GM19328 (cell line): ENCODE measurements at regions not wholly inside any gene's neighbourhood (a gene's known extent, or its start where the extent isn't known, plus 50 kb on each side); places are given as distances from the start of the nearest gene placed in this dataset.

Experiments
- ATAC-seq: cut with Tn5 transposase; IDR thresholded peaks from one replicate; pipeline ENCODE4 v1.9.1; 2021; ENCODE audit warnings: mild to moderate bottlenecking, moderate library complexity; ENCODE audit not compliant: unreplicated experiment

- ATAC-seq = no peak
Observed at GRCh38 chr10:2284071-2284470, 546.7 kb upstream of the ADARB2 start.

DNA sequence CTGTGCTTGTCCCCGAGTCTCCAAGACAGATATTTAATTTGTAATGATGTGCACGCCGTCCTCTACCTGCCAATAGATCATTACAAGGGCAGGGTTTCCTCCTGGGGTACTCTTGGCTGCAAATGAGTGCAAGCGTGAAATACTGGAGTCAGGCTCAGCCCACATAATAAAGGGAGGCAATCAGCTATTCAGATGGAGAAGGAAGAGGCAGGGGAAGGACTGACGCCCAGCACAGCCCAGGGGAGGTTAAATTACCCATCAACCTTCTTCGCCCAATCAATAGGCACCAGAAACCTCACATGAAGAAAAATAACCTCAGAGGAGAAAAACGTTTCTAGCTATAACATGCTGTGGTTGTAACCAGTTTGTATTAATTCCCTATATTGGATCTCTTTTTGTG is 544.9 kb upstream of the ADARB2 start:
- no peak for ATAC-seq

DNA sequence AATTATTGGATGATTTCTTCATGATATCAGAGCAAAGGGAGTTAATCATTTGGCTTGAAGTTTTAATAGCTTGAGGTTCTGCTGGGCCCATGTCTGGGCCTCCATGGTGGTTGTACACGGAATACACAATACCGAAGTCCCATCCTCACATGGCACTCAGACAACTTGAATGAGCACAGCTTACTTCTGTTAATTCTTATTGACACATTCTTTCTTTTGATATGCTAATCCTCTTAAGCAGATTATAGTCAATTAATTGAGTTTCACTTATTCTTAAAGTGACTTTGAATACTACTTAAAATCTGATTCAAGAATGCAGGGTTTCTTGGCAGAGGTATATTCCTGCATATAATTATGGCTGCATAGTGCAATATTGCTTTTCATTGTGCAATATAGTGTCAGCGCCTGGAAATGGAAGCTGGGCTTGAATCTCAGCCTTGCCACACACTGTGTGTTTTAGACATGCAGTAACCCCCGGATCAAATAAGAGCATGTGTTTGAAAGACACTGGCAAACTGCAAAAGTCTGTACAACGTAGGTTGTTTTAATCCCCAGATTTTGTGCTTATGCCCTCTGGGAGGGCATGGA is 543.5 kb upstream of the ADARB2 start:
- no peak for ATAC-seq

GRCh38 chr10:2279711-2280110 is 542.4 kb upstream of the ADARB2 start:
- no peak for ATAC-seq

- no peak for ATAC-seq
Observed at GRCh38 chr10:2278363-2278762, 541.0 kb upstream of the ADARB2 start.

GRCh38 chr10:2263561-2263960 is 526.2 kb upstream of the ADARB2 start:
- no peak for ATAC-seq

GRCh38 chr10:2262878-2263277 is 525.6 kb upstream of the ADARB2 start:
- ATAC-seq = no peak

GRCh38 chr10:2262333-2262732 is 525.0 kb upstream of the ADARB2 start:
- no peak for ATAC-seq

DNA sequence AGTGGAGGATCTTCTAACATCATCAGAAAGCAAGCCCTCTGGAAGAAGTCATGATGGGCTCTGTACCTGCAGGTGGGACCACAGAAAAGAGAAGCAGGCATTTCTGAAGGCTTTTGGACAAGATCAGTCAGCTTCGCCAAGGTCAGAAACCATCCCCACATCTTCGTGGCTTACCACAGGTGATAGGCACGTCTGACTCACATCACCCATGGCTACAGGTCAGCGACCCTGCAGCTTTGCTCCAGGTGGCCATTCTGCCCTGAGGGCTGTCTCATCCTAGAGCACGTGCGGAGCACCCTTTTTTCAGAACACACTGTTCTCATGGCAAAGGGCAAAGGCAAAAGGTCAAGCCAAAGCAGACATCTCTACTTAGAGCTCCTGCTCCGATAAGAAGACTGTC is 518.9 kb upstream of the ADARB2 start:
- no peak for ATAC-seq

- no peak for ATAC-seq
Observed at GRCh38 chr10:2252096-2252495, 514.8 kb upstream of the ADARB2 start.

DNA sequence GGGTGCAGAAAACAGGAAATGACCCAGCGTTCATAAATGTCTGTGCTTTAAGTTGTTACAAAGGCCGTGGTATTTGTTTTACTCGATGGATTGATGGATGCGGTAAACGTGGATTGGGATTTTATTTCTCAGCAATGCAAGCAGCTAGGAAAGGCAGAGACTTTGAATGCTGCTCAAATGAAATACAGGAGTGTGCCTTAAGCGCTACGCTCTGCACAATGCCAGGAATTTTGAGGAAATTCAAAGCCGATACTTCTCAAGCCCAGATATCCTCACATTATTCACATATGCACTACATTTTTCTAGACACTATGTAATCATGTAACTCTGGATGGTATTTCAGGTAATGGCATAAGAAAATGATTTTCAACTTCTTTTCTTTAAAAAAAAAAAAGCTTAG is 514.3 kb upstream of the ADARB2 start:
- no peak for ATAC-seq

GRCh38 chr10:2246747-2247146 is 509.4 kb upstream of the ADARB2 start:
- no peak for ATAC-seq

- no peak for ATAC-seq
Observed at GRCh38 chr10:2245580-2245979, 508.3 kb upstream of the ADARB2 start.

DNA sequence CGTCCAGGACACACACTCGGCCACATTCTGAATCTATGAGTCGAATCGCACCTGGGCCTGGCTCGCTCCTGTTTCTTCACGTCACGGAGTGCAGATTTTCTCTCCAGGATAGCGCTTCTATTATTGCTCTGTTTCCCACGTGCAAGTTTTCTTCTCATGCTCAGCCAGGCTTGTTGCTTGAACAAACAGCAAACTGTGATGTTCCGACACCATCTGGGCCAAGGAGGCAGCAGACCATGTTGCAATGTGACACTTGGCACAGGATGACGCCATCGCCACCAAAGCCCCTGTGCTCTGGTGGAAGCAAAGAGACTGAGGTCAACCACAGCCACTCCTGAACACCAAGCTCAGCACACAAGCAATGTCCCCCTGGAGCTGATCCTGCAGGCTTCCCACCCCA is 507.1 kb upstream of the ADARB2 start:
- no peak for ATAC-seq

DNA sequence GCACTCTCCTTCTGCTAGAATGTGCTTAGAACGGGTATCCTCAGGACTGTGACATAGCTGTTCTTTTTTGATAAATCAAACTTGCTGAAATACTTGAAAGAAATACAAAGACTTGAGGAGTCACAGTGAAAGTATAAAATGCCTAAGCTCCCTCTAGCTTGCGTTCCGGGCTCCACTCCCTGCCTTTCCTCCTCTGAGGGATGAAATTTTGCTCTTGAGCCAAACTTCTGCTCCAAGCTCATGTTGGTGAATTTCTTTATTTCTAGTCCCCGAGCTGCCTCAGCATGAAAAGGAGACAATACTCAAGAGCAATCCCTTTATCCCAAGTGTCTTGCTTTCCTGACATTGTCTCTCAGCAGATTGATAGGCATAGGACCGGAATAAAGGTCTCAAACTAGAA is 499.6 kb upstream of the ADARB2 start:
- no peak for ATAC-seq

DNA sequence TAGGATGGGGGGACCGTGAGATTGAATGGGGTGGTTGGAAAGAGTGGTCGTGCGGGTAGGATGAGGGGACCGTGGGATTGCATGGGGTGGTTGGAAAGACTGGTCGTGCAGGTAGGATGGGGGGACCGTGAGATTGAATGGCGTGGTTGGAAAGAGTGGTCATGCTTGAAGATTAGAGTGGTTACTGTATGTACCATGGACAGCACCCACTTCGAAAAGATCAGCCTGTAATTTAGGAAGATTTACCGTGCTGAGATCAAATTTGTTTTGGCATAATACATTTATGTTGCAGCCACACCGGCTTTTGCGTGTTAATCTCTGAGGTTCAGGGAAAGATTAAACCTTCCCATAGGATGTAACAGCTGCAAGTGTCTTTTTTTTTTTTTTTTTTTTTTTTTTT is 495.2 kb upstream of the ADARB2 start:
- no peak for ATAC-seq

DNA sequence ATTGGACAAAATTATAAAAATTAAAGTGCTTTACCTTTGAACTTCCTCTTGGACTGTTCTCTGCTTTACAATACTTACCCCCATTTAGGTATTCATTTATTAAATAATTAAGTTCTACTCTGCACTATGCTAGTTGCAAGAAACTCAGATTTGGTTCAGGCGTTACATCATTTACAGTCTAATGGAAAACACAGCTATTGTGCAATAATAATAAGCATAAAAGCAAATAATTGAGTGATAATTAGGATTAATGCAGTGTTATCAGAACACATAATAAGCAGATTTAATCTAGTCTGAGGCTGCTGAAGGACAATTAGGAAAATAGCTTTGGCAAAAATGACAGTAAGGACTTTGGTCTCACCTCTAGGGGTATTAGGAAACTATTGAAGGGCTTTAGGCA is 493.2 kb upstream of the ADARB2 start:
- ATAC-seq = no peak

GRCh38 chr10:2228320-2228901 is 491.1 kb upstream of the ADARB2 start:
- ATAC-seq = no peak

DNA sequence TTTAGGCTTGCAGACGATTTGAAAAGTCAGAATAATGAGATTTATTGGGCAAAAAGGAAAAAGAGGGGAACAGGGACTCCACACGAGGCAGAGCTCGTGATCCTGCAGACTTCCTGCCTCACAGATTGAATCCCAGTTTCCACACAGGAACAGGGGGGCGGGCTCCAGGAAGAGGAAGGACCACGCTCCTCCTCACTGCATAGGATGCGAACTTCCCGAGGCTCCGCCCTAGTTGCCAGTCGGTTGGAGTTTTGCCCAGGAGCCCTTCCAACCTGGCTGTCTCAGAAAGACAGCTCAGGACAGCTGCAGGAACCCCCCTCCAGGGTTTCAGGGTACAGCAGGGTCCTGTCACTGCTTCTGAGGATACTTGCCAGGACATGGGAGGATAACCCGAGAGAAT is 488.3 kb upstream of the ADARB2 start:
- ATAC-seq = no peak

- ATAC-seq = no peak
Observed at GRCh38 chr10:2223548-2224320, 486.4 kb upstream of the ADARB2 start.

GRCh38 chr10:2222631-2223030 is 485.3 kb upstream of the ADARB2 start:
- no peak for ATAC-seq

DNA sequence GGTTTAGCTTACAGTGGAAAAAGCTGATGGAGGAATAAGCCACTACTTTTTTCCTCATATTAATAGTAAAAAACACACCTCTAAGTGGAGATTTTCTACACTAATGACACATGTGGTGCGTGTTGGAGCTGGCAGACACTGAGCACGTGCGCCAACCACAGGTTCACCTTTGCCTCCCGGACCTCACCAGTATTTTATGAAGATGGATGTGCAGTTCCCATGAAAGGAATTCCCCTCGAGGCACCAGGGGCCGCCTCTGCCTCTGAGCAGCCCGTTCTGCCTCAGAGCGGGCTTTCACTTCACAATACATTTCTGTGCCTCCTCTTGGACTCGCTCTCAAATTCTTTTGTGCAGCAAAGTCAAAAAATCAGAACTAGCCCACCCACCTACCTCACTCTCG is 477.5 kb upstream of the ADARB2 start:
- ATAC-seq = no peak

DNA sequence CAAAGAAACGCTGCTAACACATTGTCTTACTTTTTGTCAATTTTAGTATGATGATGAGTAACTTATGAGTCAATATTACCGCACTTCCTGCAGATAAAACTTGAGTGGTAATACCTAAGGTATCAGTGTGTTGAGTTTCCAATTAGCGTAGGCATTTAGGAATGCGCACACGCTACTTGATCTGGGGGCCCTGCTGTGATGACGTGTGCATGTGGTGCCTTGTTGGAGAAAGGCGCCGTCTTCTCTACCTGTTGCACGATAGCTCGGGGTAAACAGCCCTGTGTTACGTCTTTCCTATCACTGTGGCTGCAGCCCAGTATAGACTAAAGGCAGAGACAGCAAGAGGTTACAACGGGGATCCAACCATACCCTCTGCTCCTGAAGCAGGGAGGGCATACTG is 476.8 kb upstream of the ADARB2 start:
- ATAC-seq = no peak
